GM06990 (cell line): ENCODE measurements at regions not wholly inside any gene's neighbourhood (a gene's known extent, or its start where the extent isn't known, plus 50 kb on each side); places are given as distances from the start of the nearest gene placed in this dataset.

Source experiments
- DNase-seq: peaks from one replicate; pipeline ENCODE4 v3.0.0-alpha.2; 2011; ENCODE audit not compliant: insufficient read length; ENCODE audit errors: extremely low read depth
- H3K27me3 ChIP-seq: replicated peaks from 2 replicates; pipeline ENCODE4 v1.6.0; 2011; ENCODE audit warnings: low read length; ENCODE audit not compliant: control insufficient read depth, insufficient read depth
- H3K36me3 ChIP-seq: 2 replicates; pipeline ENCODE4 v1.5.1; 2011; ENCODE audit warnings: low read length; ENCODE audit not compliant: control insufficient read depth, insufficient read depth
- H3K4me3 ChIP-seq: replicated peaks from 2 replicates; pipeline ENCODE4 v1.5.1; 2011; ENCODE audit warnings: low read depth, mild to moderate bottlenecking, control low read depth, low read length
- TF ChIP-seq, protein P1 (sequence below): IDR thresholded peaks from 2 replicates; pipeline ENCODE4 v1.5.1; 2011; ENCODE audit warnings: low read length, control low read depth, mild to moderate bottlenecking, inconsistent platforms; ENCODE audit not compliant: insufficient read depth, poor library complexity, severe bottlenecking

GRCh38 chr5:56352808-56353590 lies 119.9 kb upstream of the ANKRD55 start:
- Histone ChIP-seq H3K27me3 (no peaks in the 10 kb centered on the region; the same call in 1 of the 2 replicates), H3K4me3 (no peak overlapping the region), H3K36me3 (no peaks in the 10 kb centered on the region)
- TF ChIP-seq, protein P1, sequence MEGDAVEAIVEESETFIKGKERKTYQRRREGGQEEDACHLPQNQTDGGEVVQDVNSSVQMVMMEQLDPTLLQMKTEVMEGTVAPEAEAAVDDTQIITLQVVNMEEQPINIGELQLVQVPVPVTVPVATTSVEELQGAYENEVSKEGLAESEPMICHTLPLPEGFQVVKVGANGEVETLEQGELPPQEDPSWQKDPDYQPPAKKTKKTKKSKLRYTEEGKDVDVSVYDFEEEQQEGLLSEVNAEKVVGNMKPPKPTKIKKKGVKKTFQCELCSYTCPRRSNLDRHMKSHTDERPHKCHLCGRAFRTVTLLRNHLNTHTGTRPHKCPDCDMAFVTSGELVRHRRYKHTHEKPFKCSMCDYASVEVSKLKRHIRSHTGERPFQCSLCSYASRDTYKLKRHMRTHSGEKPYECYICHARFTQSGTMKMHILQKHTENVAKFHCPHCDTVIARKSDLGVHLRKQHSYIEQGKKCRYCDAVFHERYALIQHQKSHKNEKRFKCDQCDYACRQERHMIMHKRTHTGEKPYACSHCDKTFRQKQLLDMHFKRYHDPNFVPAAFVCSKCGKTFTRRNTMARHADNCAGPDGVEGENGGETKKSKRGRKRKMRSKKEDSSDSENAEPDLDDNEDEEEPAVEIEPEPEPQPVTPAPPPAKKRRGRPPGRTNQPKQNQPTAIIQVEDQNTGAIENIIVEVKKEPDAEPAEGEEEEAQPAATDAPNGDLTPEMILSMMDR: no peak
- DNase-seq: no peak

DNA sequence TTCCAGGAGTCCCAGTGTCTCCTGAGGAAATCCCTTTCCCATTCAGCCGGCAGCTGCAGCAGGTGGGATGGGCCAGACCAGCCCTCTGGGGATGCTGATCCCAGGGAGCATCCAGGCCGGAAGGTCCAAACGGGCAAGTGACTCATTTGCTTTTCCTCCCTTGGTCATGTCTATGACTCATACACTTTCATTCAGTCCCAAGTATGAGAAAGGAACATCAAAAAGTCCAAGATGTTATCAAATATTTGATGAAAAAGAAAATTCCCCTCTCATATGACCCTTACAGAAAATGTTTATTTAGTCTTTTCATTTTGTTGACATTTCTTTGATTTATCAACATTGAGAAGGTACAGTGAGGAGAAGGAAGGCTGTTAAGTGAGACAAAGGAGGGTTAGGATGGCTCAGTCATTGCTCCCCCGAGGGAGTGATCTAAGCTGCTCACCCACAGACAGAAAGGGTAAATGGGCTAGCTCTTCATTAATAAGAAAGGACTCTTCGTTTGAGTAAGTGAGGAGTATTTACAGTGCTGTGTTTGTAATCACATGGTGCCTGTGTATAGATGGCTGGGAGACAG lies 117.6 kb upstream of the ANKRD55 start:
- H3K4me3 ChIP-seq: no peak overlapping the region
- TF ChIP-seq, protein P1: no peak
- DNase-seq: no peak
- no peaks in the 10 kb centered on the region for H3K36me3 ChIP-seq
- H3K27me3 ChIP-seq: no peaks in the 10 kb centered on the region; the same call in 1 of the 2 replicates

DNA sequence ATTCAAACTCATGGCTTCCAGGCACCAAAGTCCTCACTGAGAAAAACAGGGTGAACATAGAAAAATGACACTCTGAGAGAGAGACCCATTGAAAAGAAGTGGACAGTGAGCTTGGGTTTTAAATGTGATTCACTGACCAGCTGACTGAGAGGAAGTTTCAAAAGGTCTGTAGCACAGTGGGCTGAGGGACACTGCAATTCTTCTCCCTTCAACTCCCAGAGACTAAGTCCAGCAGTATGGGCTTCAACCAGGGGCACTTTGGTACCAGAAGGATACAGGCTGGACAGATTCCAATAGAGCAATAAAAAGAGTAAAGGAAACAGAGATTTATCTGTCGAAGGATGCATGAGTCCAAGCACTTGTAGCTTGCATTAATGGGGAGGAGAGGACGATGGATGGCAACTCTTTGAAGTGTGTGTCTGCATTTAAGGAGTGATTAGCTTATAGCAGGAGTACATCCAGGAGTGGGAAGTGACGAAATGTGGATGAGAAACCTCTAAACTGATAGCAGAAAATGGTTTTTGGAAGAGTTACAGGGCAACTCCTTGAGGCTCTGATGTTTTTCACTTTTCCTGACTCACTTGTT lies 117.0 kb upstream of the ANKRD55 start:
- Histone ChIP-seq H3K4me3 (no peak overlapping the region), H3K27me3 (no peaks in the 10 kb centered on the region; the same call in 1 of the 2 replicates), H3K36me3 (no peaks in the 10 kb centered on the region)
- DNase-seq: no peak
- TF ChIP-seq, protein P1: no peak

DNA sequence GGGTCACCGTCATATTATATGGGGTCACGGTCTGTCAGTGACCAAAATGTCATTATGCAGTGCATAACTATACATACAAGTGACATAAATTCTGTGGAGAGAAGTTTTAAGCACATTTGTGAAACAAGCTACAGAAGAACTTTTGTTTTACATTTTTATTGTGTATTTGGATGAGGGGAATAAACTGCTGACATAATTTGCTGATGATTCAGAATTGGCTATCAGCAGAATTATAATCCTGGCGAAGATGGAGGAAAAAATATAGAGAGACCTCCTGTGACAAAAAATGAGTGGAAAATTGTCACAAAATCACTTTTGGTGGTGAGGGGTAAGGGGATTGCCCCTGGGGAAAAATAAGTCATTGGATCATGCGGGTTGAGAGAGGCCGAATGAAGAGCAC lies 116.3 kb upstream of the ANKRD55 start:
- no peaks in the 10 kb centered on the region; the same call in 1 of the 2 replicates for H3K27me3 ChIP-seq
- TF ChIP-seq, protein P1: no peak
- DNase-seq: no peak
- H3K36me3 ChIP-seq: no peaks in the 10 kb centered on the region
- no peak overlapping the region for H3K4me3 ChIP-seq

DNA sequence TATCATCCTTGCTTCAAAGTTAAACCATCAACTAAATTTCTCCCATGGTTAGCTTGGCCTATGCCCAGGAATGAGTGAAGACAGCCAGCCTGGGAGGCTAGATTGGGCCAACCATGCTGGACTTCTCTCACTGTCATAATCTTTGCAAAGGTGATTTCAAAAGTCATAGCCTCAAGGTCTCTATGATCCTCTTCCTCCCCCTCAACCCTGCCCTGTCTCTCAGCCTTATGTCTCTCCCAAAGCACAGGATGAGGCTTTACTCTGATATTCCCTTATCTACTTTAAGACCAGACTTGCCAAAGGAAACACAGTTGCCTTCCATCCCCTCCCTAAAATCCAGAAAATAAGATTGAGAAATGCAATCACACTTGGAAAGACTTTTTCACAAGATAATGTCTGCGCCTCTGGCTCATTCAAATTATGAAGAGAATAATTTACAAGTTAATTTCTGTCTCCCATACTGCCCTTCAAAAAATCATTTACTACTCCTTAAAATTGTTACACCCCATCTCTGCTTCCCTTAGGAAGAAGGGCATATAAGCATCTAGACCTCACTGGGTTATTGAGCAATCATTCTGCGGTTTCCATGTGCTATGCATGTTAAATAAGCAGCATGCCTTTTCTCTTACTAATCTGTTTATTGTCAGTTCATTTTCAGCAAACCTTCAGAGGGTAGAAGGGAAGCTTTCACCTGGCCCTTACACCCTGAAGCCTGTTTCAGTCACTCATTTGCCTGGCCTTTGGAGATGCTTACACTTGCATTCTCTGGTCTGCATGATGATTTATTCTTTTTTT lies 113.8 kb upstream of the ANKRD55 start:
- Histone ChIP-seq H3K4me3 (no peak overlapping the region), H3K36me3 (no peaks in the 10 kb centered on the region), H3K27me3 (no peaks in the 10 kb centered on the region; the same call in 1 of the 2 replicates)
- no peak for DNase-seq
- TF ChIP-seq, protein P1: no peak
